ENCODE measurements at regions not wholly inside any gene's neighbourhood (a gene's known extent, or its start where the extent isn't known, plus 50 kb on each side); places are given as distances from the start of the nearest gene placed in this dataset.

DNA sequence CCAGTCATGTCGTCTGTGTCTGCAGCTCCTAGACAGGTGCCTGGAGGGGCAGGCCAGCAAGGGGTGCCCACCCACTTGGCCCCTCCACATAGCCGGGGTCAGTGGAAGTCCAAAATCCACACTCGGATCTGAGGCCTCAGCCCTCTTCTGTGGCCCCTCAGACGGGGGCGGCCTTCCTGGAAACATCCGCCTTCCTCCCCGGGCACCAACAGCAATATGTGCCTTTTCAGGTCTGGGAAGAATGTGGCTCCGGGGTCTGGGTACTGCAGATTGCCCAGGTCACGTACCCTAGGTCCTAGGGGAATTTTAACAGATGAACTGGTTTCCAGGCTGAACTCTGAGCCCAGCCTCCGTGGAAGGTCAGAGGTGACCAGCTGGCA, 208.6 kb downstream of the CTTN start:
- TF ChIP-seq, protein P1, sequence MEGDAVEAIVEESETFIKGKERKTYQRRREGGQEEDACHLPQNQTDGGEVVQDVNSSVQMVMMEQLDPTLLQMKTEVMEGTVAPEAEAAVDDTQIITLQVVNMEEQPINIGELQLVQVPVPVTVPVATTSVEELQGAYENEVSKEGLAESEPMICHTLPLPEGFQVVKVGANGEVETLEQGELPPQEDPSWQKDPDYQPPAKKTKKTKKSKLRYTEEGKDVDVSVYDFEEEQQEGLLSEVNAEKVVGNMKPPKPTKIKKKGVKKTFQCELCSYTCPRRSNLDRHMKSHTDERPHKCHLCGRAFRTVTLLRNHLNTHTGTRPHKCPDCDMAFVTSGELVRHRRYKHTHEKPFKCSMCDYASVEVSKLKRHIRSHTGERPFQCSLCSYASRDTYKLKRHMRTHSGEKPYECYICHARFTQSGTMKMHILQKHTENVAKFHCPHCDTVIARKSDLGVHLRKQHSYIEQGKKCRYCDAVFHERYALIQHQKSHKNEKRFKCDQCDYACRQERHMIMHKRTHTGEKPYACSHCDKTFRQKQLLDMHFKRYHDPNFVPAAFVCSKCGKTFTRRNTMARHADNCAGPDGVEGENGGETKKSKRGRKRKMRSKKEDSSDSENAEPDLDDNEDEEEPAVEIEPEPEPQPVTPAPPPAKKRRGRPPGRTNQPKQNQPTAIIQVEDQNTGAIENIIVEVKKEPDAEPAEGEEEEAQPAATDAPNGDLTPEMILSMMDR (IDR thresholded peaks at IDR 0.05), result no peak
- TF ChIP-seq POLR2A (IDR thresholded peaks at IDR 0.05), result no peak
